Esophagus muscularis mucosa (tissue), 3 donors: ENCODE measurements at regions not wholly inside any gene's neighbourhood (a gene's known extent, or its start where the extent isn't known, plus 50 kb on each side); places are given as distances from the start of the nearest gene placed in this dataset.

Experiments used
- POLR2A ChIP-seq: fragments of 450-650 bp; IDR thresholded peaks from one replicate; pipeline ENCODE4 v1.6.1; 2017; ENCODE audit warnings: antibody characterized with exemption, moderate library complexity, mild to moderate bottlenecking, low read depth
- POLR2AphosphoS5 ChIP-seq, 2 donors: sonication (generic); formaldehyde crosslinking; IDR thresholded peaks; one replicate each; pipeline ENCODE4 v1.6.1; 2017; ENCODE audit warnings: antibody characterized with exemption in 2 of 2
- TF ChIP-seq, protein P1 (sequence below), 3 experiments: fragments of 200-600 bp in 2 of 3; fragments of 450-650 bp in 1 of 3; sonication (generic) in 2 of 3; IDR thresholded peaks; one replicate each; pipeline ENCODE4 v1.5.1; 2017 to 2019; ENCODE audit warnings: antibody characterized with exemption in 3 of 3, mild to moderate bottlenecking in 2 of 3, moderate library complexity in 1 of 3

DNA sequence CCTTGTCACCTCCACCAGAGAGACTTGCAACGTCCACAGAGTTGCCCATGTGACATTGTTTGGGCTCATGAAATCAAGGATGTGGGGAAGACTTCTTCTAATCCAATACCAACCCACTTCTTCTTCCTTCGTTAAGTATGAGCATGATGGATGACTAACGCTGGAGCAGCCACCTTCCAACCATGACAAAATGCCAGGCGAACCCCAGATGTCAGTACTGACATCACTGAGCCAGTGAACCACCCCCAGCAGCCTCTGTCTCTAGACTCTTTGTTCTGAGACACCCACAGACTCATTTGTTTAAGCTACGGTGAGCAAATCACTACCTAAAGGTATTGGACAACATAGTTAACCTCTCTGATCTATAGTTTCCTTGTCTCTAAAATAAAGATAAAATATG, 123.7 kb downstream of the GRIN2B start:
- TF ChIP-seq, protein P1, sequence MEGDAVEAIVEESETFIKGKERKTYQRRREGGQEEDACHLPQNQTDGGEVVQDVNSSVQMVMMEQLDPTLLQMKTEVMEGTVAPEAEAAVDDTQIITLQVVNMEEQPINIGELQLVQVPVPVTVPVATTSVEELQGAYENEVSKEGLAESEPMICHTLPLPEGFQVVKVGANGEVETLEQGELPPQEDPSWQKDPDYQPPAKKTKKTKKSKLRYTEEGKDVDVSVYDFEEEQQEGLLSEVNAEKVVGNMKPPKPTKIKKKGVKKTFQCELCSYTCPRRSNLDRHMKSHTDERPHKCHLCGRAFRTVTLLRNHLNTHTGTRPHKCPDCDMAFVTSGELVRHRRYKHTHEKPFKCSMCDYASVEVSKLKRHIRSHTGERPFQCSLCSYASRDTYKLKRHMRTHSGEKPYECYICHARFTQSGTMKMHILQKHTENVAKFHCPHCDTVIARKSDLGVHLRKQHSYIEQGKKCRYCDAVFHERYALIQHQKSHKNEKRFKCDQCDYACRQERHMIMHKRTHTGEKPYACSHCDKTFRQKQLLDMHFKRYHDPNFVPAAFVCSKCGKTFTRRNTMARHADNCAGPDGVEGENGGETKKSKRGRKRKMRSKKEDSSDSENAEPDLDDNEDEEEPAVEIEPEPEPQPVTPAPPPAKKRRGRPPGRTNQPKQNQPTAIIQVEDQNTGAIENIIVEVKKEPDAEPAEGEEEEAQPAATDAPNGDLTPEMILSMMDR (IDR thresholded peaks at IDR 0.05), result no peak
- TF ChIP-seq POLR2AphosphoS5 (IDR thresholded peaks at IDR 0.05) (no peak), POLR2A (no peak)
